HK-2 (cell line): ENCODE measurements at regions not wholly inside any gene's neighbourhood (a gene's known extent, or its start where the extent isn't known, plus 50 kb on each side); places are given as distances from the start of the nearest gene placed in this dataset.

Source experiments
- DNase-seq: peaks from one replicate; pipeline ENCODE4 v3.0.0-alpha.2; 2018; ENCODE audit not compliant: unreplicated experiment

DNA sequence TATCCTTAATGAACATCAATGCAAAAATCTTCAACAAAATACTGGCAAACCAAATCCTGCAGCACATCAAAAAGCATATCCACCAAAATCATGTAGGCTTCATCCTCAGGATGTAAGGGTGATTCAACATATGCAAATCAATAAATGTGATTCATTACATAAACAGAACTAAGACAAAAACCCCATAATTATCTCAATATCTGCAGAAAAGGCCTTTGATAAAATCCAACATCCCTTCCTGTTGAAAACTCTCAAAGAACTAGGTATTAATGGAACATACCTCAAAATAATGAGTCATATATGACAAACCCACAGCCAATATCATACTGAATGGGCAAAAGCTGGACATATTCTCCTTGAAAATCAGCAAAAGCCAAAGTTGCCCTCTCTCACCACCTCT lies 54.6 kb upstream of the DEPDC1 start:
- no peak for DNase-seq

DNA sequence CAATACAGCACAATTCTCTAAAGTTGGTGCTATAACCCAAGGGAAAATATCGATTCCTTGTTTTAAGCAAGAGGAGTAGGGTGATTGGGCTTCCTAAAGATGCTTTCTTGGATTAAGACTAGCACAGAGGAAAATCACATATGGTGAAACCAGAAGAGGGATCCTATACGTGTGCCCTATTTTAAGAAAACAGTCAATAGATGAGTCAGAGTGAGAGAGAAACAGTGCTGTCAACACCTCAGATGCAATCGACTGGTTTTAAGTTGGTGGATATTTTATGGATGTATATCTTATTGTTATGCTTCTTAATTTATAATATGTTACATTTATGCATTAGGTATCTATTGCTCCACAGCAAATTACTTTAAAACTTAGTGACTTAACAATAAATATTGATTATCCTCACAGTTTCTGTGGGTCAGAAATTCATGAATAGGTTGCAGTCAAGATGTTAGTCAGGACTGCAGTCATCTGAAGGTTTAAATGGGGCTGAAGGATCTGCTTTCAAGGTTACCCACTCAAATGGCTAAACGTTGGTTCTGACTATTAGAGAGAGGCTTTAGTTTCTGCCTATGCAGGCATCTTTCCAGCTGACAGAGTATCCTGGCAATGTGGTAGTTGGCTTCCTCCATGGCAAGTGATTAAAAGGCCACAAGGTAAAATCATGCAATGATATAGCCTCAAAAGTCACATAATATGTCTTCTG lies 61.6 kb upstream of the DEPDC1 start:
- DNase-seq = no peak

DNA sequence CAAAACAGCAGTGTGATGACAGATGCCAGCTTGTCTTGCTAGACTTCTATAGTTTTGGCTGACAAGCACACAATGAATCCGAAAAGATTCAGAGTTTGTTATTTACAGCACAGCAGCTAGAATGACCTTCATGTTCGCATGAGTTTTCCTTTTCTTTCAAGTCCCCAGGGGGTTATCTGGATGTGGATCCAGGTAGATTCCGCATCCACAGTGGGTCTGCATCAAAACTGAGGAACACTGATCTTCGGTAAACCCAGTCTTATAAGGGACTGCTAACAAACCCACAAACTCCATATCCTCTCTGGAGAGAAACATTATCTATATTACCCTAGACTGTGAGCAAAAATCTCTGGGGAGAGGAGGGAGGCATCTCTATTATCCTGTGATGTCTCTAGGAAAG lies 69.0 kb upstream of the DEPDC1 start:
- DNase-seq = no peak

DNA sequence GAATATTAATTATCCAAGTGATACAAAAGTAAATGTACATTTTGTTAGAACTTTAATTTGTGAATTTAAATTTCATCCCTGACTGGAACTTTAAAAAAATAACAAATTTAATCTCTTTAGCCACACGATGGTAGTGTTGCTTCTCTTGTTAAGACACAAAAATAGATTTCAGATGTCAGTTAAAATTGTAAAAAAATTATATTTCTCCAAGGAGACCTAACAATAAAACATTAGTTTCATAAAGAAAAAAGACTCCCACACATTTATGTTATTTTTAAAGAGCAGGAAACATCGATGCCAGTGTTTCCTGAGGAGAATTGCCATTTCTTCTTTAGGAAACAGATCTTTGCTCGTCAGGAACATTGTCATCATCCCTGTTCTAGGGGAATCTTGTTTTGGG lies 74.0 kb upstream of the DEPDC1 start:
- no peak for DNase-seq

DNA sequence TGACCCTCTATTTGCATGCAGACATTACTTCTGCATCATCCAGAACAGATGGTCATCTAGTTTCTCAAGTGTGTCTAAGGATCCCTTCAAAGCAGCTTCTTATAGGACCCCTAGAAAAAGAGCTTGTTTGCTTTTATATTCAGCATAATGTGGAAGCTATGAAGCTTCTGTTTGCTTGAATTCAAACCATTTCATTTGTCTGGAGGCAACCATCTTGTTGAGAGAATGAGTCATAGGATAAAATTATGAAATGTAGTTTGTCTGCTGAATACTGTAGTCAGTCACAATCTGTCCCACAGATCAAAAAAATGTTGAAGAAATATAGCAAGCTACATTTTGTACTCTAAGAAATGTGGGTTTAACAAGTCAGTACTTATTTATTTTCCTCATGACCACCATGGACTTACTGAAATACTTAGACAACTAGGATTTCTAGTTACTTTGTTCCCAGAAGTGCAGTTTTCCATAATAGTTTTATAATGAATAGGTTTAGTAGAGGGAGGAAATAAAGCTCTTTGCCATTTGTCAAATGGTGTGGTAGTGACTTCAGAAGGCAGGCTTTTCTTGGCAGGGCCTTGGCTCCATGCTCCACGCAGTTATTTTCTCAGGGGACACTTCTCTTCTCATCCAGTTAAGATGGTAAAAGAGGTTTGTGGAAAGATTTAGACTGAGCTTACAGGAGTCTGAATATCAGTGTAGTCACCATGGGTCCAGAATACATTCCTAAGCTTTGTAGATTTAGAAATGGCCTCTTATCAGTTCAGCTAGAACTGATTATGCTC lies 74.8 kb upstream of the DEPDC1 start:
- no peak for DNase-seq

DNA sequence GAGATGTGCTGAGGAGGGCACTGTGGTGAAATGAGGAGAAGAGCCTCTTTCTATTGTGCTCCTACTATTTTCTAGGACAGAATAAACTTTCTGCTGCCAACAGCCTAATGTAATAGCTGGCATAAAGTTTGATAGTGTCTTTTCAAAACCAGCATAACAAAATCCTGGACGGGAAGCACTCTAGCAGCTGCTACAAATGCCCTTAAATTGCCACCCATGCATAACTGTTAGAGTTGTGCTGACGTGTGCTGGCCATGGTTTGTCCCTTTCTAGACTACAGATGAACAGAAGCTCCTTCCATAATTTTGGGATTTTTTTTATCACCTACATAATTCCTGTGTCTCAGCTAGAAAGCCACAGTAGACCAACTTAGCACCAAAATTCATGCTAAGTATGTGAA lies 88.5 kb upstream of the DEPDC1 start:
- DNase-seq = no peak

DNA sequence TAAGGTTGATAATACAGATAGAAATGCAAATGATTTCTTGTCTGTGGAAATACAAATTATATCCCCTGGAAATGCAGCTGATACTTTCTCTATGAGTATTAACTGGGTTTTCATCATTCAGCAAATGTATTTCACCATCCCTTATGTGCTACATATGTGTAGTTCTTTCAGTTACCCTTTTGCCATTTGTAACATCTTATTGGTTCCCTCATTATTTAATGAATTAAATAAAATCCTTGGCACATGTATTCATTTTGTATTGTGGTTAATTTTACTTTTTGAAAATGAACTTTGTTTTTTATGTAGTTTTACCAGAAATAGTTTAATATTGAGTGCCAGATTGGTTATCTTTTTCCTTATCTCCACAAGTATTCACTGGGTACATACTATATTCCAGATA lies 89.9 kb upstream of the DEPDC1 start:
- no peak for DNase-seq

DNA sequence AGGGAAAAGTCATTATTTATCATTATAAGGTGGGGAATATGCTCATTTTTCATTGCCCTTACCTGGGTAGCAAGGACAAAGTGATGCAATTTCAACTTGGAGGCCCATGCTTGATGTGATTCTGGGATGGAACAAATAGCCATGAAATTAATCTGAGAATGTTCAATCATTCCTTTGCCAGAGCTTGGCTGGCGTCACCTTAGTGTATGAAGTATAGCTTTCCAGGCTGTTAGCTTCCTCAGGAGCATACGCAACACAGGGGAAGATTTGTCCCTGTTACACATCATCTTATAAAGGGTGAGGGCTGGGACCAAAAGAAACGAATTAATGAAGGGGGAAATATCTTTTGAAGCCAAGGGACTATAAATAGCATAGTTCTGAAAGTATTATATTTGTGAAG lies 91.4 kb upstream of the DEPDC1 start:
- no peak for DNase-seq

DNA sequence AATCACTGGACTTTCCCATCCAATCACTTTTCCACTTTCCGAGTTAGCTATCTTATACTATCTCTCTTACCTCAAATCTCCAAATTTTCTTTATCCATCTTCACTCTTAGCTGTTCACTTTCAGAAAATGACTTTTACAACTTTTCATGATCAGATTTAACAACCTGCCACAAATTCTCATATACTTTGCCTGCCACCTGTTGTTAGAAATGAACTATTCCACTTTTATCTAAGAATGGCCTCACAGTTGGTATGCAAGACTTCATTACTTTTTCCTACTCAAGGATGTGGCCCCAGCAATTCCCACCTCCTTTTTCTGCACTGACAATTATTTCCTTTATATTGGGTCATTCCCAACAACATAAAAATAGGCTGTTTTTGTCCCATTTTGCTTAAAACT lies 93.6 kb upstream of the DEPDC1 start:
- no peak for DNase-seq

DNA sequence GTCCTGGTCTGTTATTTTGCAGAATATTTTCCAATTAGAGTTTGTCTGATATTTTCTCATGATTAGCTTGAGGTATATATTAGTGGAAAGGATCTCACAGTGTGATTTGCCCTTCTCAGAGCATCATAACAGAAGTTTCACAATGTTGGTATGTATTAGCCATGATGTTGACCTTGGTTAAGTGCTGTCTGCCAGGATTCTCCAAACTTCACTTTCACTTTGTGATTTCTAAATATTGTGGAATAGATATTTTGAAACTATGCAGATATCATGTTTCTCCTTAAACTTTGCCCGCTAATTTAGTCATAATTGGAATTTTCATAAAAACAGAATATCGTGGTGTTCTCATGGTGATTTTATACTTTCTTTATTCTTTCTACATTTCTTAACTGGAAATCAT lies 98.0 kb upstream of the DEPDC1 start:
- no peak for DNase-seq

DNA sequence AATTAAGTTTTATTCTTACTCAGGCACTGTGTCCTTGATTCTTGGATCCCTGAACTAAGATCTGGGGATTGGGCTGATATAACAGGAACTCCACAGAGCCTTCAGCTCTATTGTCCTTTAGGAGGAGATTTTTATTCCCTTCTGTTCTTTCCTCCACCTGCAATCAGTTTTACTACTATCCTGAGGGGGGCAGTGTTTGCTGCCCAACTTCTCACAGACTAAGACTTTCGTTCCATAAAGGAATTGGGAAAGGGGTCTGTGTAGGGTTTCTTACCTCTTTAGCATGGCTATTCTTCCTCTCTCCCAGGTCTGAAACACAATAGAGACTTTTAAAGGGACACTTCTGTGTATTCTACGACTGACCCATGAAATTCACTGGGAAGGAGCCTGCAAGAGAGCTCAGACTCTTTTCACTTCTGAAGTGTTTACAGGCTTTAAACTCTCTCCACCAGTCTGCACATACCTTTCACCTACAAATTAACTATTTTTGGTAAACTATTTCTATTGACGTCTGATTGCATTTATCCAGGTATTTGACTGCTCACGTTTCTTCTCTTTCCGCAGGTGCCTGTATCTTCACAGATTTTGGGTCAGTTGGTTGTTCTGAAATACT lies 103.3 kb upstream of the DEPDC1 start:
- no peak for DNase-seq

DNA sequence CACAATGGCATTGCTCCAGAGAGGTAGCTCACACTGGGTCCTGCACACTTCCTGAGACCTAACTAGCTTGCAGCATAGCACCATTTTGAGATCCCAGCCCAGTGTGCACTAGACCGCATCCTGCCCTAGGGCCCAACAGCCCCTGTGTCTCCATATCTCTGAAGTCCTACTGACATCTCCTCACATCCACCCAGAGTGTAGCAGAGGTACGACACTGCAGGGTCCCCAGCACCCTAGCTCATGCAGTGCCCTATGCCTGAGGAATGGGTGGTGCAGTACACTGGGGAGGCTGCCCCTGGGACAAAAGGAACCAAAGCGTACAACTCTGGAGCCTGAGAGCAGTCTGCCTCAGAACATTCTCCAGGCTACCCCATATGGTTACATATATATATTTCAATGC lies 111.4 kb upstream of the DEPDC1 start:
- DNase-seq = no peak

DNA sequence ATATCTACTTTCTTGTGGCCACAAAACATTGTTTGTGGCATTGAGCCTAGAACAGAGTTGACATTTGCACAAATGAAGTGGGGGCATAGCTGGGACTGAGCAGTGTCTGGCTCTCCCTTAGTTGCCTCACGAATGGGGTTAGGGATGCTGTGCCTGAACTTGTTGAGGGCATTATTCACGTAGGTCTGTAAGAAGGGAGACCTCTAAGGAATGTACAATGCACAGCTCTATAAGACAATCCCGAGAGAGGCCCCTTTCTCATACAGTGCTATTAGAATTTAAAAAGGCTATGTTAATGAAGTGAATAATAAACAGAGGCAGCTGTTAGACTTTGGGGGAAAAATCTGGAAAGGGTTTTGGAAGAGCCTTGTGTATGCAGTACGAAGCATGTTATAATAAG lies 118.4 kb upstream of the DEPDC1 start:
- DNase-seq = no peak

DNA sequence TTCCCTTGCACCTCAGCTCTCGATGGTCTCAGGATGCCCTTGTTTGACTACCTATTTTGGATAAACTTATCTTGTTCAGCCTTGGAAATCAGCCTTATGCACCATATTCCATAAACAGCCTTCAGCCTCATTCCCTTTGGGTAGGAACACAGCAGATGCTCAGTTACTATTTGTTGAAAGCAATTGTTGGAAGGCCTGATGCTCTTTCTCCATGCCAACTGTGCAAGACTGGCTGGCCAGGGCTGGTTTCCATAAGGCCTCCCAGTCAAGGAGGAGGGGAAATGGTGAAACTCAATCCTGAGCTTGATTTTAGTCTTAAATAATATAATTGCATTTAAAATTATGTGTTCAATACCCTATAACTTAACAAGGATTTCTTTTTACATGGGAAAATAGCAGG lies 121.1 kb upstream of the DEPDC1 start:
- no peak for DNase-seq

DNA sequence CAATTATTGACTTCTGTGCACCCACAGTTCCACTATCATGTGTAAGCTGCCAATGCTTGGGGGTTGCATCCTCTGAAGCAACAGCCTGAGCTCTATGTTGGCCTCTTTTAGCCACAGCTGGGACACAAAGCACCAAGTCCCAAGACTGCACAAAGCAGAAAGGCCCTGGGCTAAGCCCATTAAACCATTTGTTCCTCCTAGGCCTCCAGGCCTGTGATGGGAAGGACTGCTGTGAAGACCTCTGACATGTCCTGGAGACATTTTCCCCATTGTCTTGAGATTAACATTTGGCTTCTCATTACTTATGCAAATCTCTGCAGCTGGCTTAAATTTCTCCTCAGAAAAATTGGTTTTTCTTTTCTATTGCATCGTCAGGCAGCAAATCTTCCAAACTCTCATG lies 123.7 kb upstream of the DEPDC1 start:
- no peak for DNase-seq

DNA sequence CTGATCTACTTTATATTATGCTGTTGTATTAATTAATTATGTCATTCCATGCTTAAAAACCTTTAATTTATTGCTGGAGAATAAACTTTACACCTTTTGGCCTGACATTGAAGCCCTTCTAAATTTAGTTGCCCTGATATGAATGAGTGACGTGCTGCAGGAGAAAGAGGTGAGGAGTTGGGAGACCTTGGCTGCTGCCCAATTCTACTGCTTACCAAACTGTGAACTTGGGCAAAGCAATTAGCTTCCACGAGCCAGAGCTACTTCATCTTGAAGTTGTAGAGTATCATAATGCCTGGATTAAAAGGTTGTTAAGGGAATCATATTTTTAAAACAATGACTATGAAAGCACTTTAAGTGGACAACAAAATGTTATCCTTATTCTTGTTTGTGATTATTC lies 126.8 kb upstream of the DEPDC1 start:
- no peak for DNase-seq

DNA sequence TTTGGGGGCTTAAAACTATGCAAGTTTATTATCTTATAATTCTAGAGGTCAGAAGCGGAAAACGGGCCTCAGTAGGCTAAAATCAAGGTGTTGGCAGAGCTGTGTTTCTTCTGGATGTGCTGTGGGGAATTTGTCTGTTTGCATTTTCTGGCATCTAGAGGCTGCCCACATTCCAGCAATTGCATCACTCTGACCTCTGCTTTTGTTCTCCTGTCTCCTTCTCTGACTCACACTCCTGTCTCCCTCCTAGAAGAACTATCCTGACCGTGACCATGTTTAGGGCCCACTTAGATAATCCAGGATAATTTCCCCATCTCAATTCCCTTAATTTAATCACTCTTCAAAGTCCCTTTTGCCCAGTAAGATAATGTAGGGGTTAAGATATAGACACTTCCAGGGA lies 127.4 kb upstream of the DEPDC1 start:
- no peak for DNase-seq

DNA sequence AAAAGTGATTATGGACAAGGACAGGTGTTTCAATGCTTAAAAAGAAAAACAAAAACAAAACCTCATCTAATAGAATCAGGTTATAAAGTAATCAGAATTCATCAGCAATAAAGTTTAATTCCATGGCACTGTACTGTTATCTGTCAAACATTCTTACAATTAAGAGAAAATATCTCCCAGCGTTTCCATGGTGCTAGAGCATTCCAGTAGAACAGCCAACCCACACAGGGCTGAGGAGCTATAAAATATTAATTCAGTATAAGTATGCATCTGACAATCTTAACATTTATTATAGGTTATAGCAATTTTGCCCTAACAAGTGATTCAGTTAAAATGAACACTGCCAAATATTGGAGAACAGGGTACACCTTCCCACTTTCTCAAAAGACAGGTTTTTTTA lies 128.7 kb upstream of the DEPDC1 start:
- no peak for DNase-seq

DNA sequence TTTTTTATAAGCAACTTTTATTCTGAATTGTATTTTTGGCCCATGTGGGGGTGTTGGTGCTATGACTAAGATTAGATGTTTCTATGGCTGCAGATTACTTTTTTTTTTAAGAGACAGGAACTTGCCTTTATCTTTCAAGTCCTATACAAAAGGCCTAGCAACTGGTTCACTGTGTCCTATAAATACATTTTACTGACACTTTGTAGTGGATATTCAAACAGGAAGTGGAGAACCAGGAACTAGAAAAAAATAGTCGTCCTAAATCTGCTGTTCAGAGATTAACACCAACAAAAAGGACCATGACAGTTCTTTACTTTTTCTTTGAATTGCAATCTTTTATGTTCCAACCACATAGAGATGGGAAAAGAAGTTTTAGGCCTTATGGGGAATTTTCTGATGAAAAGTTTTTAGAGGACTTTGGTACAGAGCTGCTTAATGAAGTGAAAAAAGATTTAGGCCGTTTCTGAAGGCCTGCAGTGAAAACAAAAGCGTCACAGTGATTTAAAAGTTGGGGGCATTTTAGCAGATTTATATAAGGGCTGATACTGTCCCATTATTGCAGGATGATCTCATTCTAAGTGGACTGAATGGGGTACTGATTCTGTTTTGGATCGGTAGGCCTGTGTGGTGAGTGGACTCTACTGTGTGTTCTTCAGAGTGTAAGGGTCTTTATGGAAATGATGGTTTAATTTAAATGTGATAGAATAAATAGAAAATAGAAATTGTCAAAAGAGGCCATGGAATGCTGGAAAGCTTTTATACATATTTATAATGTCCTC lies 136.4 kb upstream of the DEPDC1 start:
- no peak for DNase-seq

DNA sequence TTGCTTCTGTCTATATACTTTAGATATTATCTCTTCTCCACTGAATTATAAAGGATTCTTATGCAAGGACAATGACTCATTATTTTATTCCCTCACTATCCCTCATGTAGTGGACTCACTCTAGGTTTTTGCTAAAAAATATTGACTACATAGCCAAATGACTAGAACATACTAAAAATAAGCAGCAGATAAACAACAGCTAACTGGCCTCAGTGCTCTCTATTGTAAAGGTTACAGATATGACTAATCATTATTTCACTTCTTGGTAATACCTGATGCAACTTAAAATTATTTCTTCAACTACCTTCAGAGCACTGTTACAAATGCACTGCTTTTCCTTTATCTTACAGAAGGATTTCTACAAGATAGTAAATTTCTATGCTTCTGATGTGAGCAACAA lies 147.6 kb upstream of the DEPDC1 start:
- no peak for DNase-seq

DNA sequence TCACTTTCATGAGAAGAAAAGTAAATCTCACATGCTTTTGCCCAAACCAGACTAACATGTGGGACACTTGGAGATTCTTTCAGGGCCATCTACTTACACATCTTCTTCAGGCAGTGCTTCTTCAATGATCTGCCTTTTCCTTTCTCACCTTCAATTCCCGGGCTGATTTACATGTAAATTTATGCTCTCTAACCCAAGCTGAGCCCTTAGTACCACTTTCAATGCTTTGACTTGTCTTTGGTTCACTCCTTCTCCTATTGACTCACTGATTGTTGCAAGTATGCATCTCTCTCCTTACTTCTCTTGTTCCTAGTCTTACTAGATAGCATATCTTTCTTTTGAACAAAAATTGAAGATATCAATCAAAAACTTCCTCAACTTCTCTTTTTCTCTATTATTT lies 154.2 kb upstream of the DEPDC1 start:
- DNase-seq = no peak

DNA sequence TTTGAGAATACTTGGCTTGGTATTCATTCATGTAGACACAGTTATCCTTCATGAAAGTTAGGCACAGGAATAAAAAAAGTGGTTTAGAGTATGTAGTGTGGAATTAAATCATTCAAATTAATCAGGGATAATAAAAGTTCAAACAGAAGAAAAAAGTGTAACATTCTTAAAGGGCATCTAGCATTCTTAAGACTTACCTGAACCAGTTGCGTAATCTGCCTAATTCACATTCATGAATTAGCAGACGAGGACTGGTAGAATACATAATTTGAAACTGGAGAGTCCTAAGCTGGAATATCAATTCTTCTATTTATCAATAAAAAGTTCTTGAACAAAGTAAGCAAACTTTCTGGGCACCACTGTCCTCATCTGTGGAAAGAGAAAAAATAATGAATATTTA lies 157.0 kb upstream of the DEPDC1 start:
- no peak for DNase-seq

DNA sequence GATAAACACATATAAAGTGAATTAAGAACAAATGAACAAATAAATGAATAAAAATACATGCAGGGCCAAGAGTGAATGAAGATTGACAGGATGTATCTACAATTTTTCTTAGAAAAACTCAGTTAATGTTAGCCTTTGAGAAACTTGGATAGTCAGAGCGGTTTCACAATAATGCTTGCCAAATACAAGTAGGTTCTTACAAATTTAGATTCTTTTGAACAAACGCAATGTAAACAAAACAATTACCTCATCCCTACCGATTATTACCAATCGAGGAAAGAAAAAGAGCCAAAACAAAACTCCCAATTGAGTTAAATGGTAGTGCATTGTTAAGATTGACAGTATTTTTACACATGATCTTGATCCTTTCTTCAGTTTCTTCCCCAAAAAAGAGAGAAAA lies 176.9 kb upstream of the DEPDC1 start:
- DNase-seq = no peak
